B cell (primary cell): ENCODE measurements at regions not wholly inside any gene's neighbourhood (a gene's known extent, or its start where the extent isn't known, plus 50 kb on each side); places are given as distances from the start of the nearest gene placed in this dataset.

ENCODE experiments used
- ATAC-seq: fragments of 200-7000 bp; cut with Tn5 transposase; one replicate; pipeline ENCODE4 v1.10.0; 2021; ENCODE audit warnings: low read depth, mild to moderate bottlenecking, moderate number of reproducible peaks, moderate library complexity
- CTCF ChIA-PET: fragments of 350-600 bp; sonication (Branson Sonifier 250); formaldehyde crosslinking; loops from one replicate; lab custom pipeline; 2021; ENCODE audit warnings: antibody characterized with exemption, inconsistent platforms; lab: Charles Lee
- POLR2A ChIA-PET: fragments of 350-600 bp; sonication (Branson Sonifier 250); formaldehyde crosslinking; loops from one replicate; lab custom pipeline; 2021; ENCODE audit warnings: antibody characterized with exemption; lab: Charles Lee
- DNase-seq: peaks from one replicate; pipeline ENCODE4 v3.0.0; 2013
- H2AFZ ChIP-seq: 2 replicates; pipeline ENCODE4 v1.6.1; 2012; ENCODE audit warnings: mild to moderate bottlenecking, low read depth, low read length; ENCODE audit not compliant: insufficient read depth, poor library complexity, severe bottlenecking
- H3K27ac ChIP-seq, 2 donors: 1 replicate in 1 of 2; 2 replicates in 1 of 2; pipeline ENCODE4 v1.5.1; 2012 to 2013; ENCODE audit warnings: low read length in 2 of 2, mild to moderate bottlenecking in 2 of 2, moderate library complexity in 1 of 2
- H3K27me3 ChIP-seq, 4 experiments: fragments of 200-600 bp in 1 of 4; sonication (generic) in 1 of 4; replicated peaks in 1 of 4; 1 replicate in 2 of 4; 2 replicates in 2 of 4; pipeline versions ENCODE4 v1.6.1 to v1.7.0; 2013 to 2016; ENCODE audit warnings: low read length in 3 of 4, mild to moderate bottlenecking in 2 of 4, mixed read lengths in 1 of 4, moderate library complexity in 1 of 4; ENCODE audit not compliant: insufficient read depth in 4 of 4, control insufficient read depth in 3 of 4; ENCODE audit errors: control extremely low read depth in 1 of 4
- H3K36me3 ChIP-seq, 2 experiments: replicated peaks in 1 of 2; 1 replicate in 1 of 2; 2 replicates in 1 of 2; pipeline versions ENCODE4 v1.6.1 to v1.7.1; 2013; ENCODE audit warnings: low read length in 1 of 2; ENCODE audit not compliant: insufficient read depth in 2 of 2, control insufficient read depth in 1 of 2; ENCODE audit errors: control extremely low read depth in 1 of 2, extremely low read depth in 1 of 2
- H3K4me1 ChIP-seq, 2 donors: fragments of 200-600 bp in 1 of 2; sonication (generic) in 1 of 2; 1 replicate in 1 of 2; 2 replicates in 1 of 2; pipeline versions ENCODE4 v1.5.1 to v1.6.1; 2013 to 2017; ENCODE audit warnings: low read length in 2 of 2; ENCODE audit not compliant: control insufficient read depth in 2 of 2, insufficient read depth in 2 of 2
- H3K4me2 ChIP-seq: replicated peaks from 2 replicates; pipeline ENCODE3; 2012; ENCODE audit warnings: mild to moderate bottlenecking, low read depth, low read length; ENCODE audit not compliant: poor library complexity, severe bottlenecking
- H3K4me3 ChIP-seq, 5 experiments: fragments of 200-600 bp in 1 of 5; sonication (generic) in 1 of 5; 1 replicate in 3 of 5; 2 replicates in 2 of 5; pipeline versions ENCODE4 v1.5.1 to v1.7.0; 2011 to 2016; ENCODE audit warnings: low read length in 4 of 5, mild to moderate bottlenecking in 4 of 5, low read depth in 2 of 5, control low read depth in 1 of 5, moderate library complexity in 1 of 5; ENCODE audit not compliant: insufficient read depth in 1 of 5; ENCODE audit errors: control extremely low read depth in 1 of 5, extremely low read depth in 1 of 5
- H3K79me2 ChIP-seq: fragments of 200-600 bp; sonication (generic); one replicate; pipeline ENCODE4 v1.6.0; 2016; ENCODE audit warnings: low read length; ENCODE audit not compliant: control insufficient read depth, insufficient read depth
- H3K9ac ChIP-seq: fragments of 200-600 bp; sonication (generic); 2 replicates; pipeline ENCODE4 v1.6.1; 2017; ENCODE audit warnings: mild to moderate bottlenecking, low read length, moderate library complexity
- H3K9me3 ChIP-seq, 3 donors: one replicate each; pipeline versions ENCODE4 v1.6.1 to v1.7.1; 2013; ENCODE audit warnings: low read length in 2 of 3; ENCODE audit not compliant: control insufficient read depth in 2 of 3, insufficient read depth in 1 of 3; ENCODE audit errors: control extremely low read depth in 1 of 3
- H4K20me1 ChIP-seq: 2 replicates; pipeline ENCODE4 v1.6.0; 2012; ENCODE audit warnings: mild to moderate bottlenecking, low read length; ENCODE audit not compliant: insufficient read depth, control insufficient read depth, poor library complexity, severe bottlenecking
- H3K27ac Mint-ChIP-seq: one replicate; pipeline ENCODE4 v1.8.0; 2021; ENCODE audit warnings: mixed read lengths
- H3K27me3 Mint-ChIP-seq: one replicate; pipeline ENCODE4 v1.8.0; 2021; ENCODE audit warnings: mixed read lengths
- H3K4me1 Mint-ChIP-seq: one replicate; pipeline ENCODE4 v1.8.0; 2021; ENCODE audit warnings: mixed read lengths
- H3K4me3 Mint-ChIP-seq: one replicate; pipeline ENCODE4 v1.8.0; 2021; ENCODE audit warnings: mixed read lengths
- H3K9me3 Mint-ChIP-seq: one replicate; pipeline ENCODE4 v1.8.0; 2022; ENCODE audit warnings: mixed read lengths; ENCODE audit not compliant: insufficient read depth
- CTCF ChIP-seq: fragments of 200-600 bp; IDR thresholded peaks from one replicate; pipeline ENCODE4 v1.8.0; 2022; ENCODE audit warnings: antibody characterized with exemption, mild to moderate bottlenecking
- EZH2 ChIP-seq: IDR thresholded peaks from 2 replicates; pipeline ENCODE4 v1.6.1; 2012; ENCODE audit warnings: borderline replicate concordance, low read depth, mild to moderate bottlenecking, moderate library complexity, low read length; ENCODE audit not compliant: insufficient read depth, poor library complexity, severe bottlenecking
- WGBS: methylation state at CpG from one replicate; pipeline ENCODE4 v1.1.5; 2013; ENCODE audit warnings: missing lambda C conversion rate; ENCODE audit not compliant: insufficient coverage; 5-methylcytosine and 5-hydroxymethylcytosine counted together
- intact Hi-C: fragments of 100-400 bp; cut with micrococcal nuclease; formaldehyde crosslinking; loops from one replicate; pipeline ENCODE4 v1.10.0; 2022

- H3K4me3 ChIP-seq, result no peak overlapping the region
- no peaks in the 10 kb centered on the region for H3K9me3 ChIP-seq
- no peak overlapping the region for H3K27ac ChIP-seq
- DNase-seq (no peak), ATAC-seq (no peak)
- ChIA-PET CTCF (no interaction called here), POLR2A (no interaction called here)
- TF ChIP-seq EZH2 (no peak), CTCF (no peak)
- H3K9ac ChIP-seq, result no peak overlapping the region
- H3K4me2 ChIP-seq, result no peak overlapping the region
- Mint-ChIP-seq H3K27me3 (peaks cover 16% of the 10 kb centered on the region), H3K4me3 (no peak overlapping the region), H3K27ac (no peak overlapping the region), H3K9me3 (no peaks in the 10 kb centered on the region), H3K4me1 (no peaks in the 10 kb centered on the region)
- no peak overlapping the region for H2AFZ ChIP-seq
- no peaks in the 10 kb centered on the region for H3K27me3 ChIP-seq
- WGBS, result 82% methylated on average over 3 of the region's 5 CpGs
- H3K79me2 ChIP-seq, result no peaks in the 10 kb centered on the region
- H3K36me3 ChIP-seq, result no peaks in the 10 kb centered on the region
- no peaks in the 10 kb centered on the region for H3K4me1 ChIP-seq
- intact Hi-C loops, result no loop called here
- H4K20me1 ChIP-seq, result no peaks in the 10 kb centered on the region
Measured at GRCh38 chr7:35504365-35504764, 190.6 kb downstream of the HERPUD2 start.

GRCh38 chr7:35501681-35502080 lies 193.3 kb downstream of the HERPUD2 start:
- CTCF ChIA-PET, result interaction anchor here (1.1 kb wide), 1 partner anchor 18 kb away, joined by 3 read pairs; no protein-coding TSS in a partner anchor

More at GRCh38 chr7:35501681-35502080, 193.3 kb downstream of the HERPUD2 start:
- Mint-ChIP-seq H3K4me1 (no peaks in the 10 kb centered on the region), H3K4me3 (no peak overlapping the region), H3K9me3 (no peaks in the 10 kb centered on the region), H3K27me3 (peaks cover 30% of the 10 kb centered on the region), H3K27ac (no peak overlapping the region)
- no peak overlapping the region for H3K4me2 ChIP-seq
- peaks cover 0 to 8% (median 0%) of the 10 kb centered on the region in 4 experiments for H3K27me3 ChIP-seq
- ATAC-seq (no peak), DNase-seq (no peak)
- intact Hi-C loops, result no loop called here
- H4K20me1 ChIP-seq, result no peaks in the 10 kb centered on the region
- no peaks in the 10 kb centered on the region for H3K9me3 ChIP-seq
- H3K4me3 ChIP-seq, result no peak overlapping the region
- H3K4me1 ChIP-seq, result no peaks in the 10 kb centered on the region
- H2AFZ ChIP-seq, result no peak overlapping the region
- H3K36me3 ChIP-seq, result no peaks in the 10 kb centered on the region
- H3K9ac ChIP-seq, result no peak overlapping the region
- POLR2A ChIA-PET, result no interaction called here
- 96% methylated on average over 2 of the region's 3 CpGs for WGBS
- TF ChIP-seq CTCF (no peak), EZH2 (no peak)
- H3K79me2 ChIP-seq, result no peaks in the 10 kb centered on the region
- no peak overlapping the region for H3K27ac ChIP-seq
